Thyroid gland (tissue), 4 donors: ENCODE measurements at regions not wholly inside any gene's neighbourhood (a gene's known extent, or its start where the extent isn't known, plus 50 kb on each side); places are given as distances from the start of the nearest gene placed in this dataset.

Experiments
- CTCF ChIP-seq, 6 experiments: fragments of 200-600 bp in 3 of 6; fragments of 450-650 bp in 3 of 6; sonication (generic) in 3 of 6; IDR thresholded peaks; one replicate each; pipeline ENCODE4 v1.5.1; 2016 to 2019; ENCODE audit warnings: antibody characterized with exemption in 6 of 6, mild to moderate bottlenecking in 2 of 6, inconsistent platforms in 1 of 6, moderate library complexity in 1 of 6
- POLR2A ChIP-seq, 2 donors: fragments of 450-650 bp; IDR thresholded peaks; one replicate each; pipeline ENCODE4 v1.6.1; 2017; ENCODE audit warnings: antibody characterized with exemption in 2 of 2, mild to moderate bottlenecking in 2 of 2, moderate library complexity in 1 of 2

- TF ChIP-seq CTCF (IDR thresholded peaks at IDR 0.05) (no peak), POLR2A (IDR thresholded peaks at IDR 0.05) (no peak)
Measured at GRCh38 chr15:70258369-70259027, 160.8 kb upstream of the TLE3 start.
